ENCODE measurements at regions not wholly inside any gene's neighbourhood (a gene's known extent, or its start where the extent isn't known, plus 50 kb on each side); places are given as distances from the start of the nearest gene placed in this dataset.

GRCh38 chr9:104362912-104363472, 141.1 kb upstream of the OR13F1 start:
- ATAC-seq (no peak), DNase-seq (ENCODE audit: low read depth, low spot score) (no peak)
- H3K9me3 ChIP-seq (ENCODE audit: control insufficient read depth in 1 of 2, insufficient read depth in 1 of 2, low read depth in 1 of 2, low read length in 2 of 2), result no peaks in the 10 kb centered on the region
- no peak overlapping the region for H2AFZ ChIP-seq (ENCODE audit: low read depth, low read length, poor library complexity, severe bottlenecking)
- CTCF ChIA-PET, result no interaction called here
- H3K27me3 ChIP-seq (ENCODE audit: insufficient read depth, low read length), result 0 out of 2 replicates have a peak, but pooled peaks cover 6% of the 10 kb centered on the region
- no peaks in the 10 kb centered on the region for H3K4me1 ChIP-seq (ENCODE audit: control insufficient read depth in 1 of 2, insufficient read depth in 2 of 2, low read length in 2 of 2)
- H3K9ac ChIP-seq (ENCODE audit: low read length), result no peak overlapping the region
- no peak for TF ChIP-seq RAD21 (IDR thresholded peaks at IDR 0.05; ENCODE audit: low read depth)
- TF ChIP-seq ZNF274 (IDR thresholded peaks at IDR 0.05; ENCODE audit: low read depth, low read length), result no peak
- TF ChIP-seq CEBPB (IDR thresholded peaks at IDR 0.05; ENCODE audit: low read depth), result no peak
- no peak for TF ChIP-seq CTCF (IDR thresholded peaks at IDR 0.05 in 2 of 3, conservative IDR thresholded peaks at IDR 0.05 in 1 of 3; ENCODE audit: borderline replicate concordance in 1 of 3, insufficient read depth in 1 of 3, low read depth in 2 of 3, low read length in 2 of 3)
- no peak for TF ChIP-seq FOSL1 (IDR thresholded peaks at IDR 0.05; ENCODE audit: low read depth)
- no peak for TF ChIP-seq ATF3 (IDR thresholded peaks at IDR 0.05)
- TF ChIP-seq EZH2phosphoT487 (IDR thresholded peaks at IDR 0.05; ENCODE audit: borderline replicate concordance), result no peak
- no peak overlapping the region for H3K27ac ChIP-seq (ENCODE audit: low read depth, low read length)
- H3K79me2 ChIP-seq (ENCODE audit: insufficient read depth, low read length), result no peaks in the 10 kb centered on the region
- intact Hi-C loops (cut with micrococcal nuclease), result no loop called here
- no peaks in the 10 kb centered on the region for H4K20me1 ChIP-seq (ENCODE audit: insufficient read depth)
- RAD21 ChIA-PET (ENCODE audit: low non-redundant PET in 1 of 2, low total read pairs in 2 of 2, uncharacterized antibody in 2 of 2, unreplicated experiment in 2 of 2), result no interaction called here
- H3K4me2 ChIP-seq (ENCODE audit: low read length), result no peak overlapping the region
- POLR2A ChIA-PET, result no interaction called here
- no peak overlapping the region for H3K4me3 ChIP-seq (replicated peaks in 1 of 2; ENCODE audit: low read depth in 1 of 2, low read length in 2 of 2)
- no peaks in the 10 kb centered on the region for H3K9me2 ChIP-seq (ENCODE audit: insufficient read depth)
- no TSS peak for BruUV-seq (replicated peaks)
- no peaks in the 10 kb centered on the region for H3K36me3 ChIP-seq (ENCODE audit: control insufficient read depth in 1 of 2, insufficient read depth in 2 of 2, low read length in 2 of 2)

- RAD21 ChIA-PET (ENCODE audit: low non-redundant PET in 1 of 2, low total read pairs in 2 of 2, uncharacterized antibody in 2 of 2, unreplicated experiment in 2 of 2), result no interaction called here
These were observed 136.6 kb upstream of the OR13F1 start for GRCh38 chr9:104367507-104367906.

More at GRCh38 chr9:104367507-104367906, 136.6 kb upstream of the OR13F1 start:
- Histone ChIP-seq H3K9ac (ENCODE audit: low read length) (no peak overlapping the region), H3K4me2 (ENCODE audit: low read length) (no peak overlapping the region), H3K9me2 (ENCODE audit: insufficient read depth) (no peaks in the 10 kb centered on the region), H3K4me1 (ENCODE audit: control insufficient read depth in 1 of 2, insufficient read depth in 2 of 2, low read length in 2 of 2) (no peaks in the 10 kb centered on the region), H3K9me3 (ENCODE audit: control insufficient read depth in 1 of 2, insufficient read depth in 1 of 2, low read depth in 1 of 2, low read length in 2 of 2) (no peaks in the 10 kb centered on the region), H3K36me3 (ENCODE audit: control insufficient read depth in 1 of 2, insufficient read depth in 2 of 2, low read length in 2 of 2) (no peaks in the 10 kb centered on the region), H3K27ac (ENCODE audit: low read depth, low read length) (no peak overlapping the region), H3K4me3 (replicated peaks in 1 of 2; ENCODE audit: low read depth in 1 of 2, low read length in 2 of 2) (no peak overlapping the region), H2AFZ (ENCODE audit: low read depth, low read length, poor library complexity, severe bottlenecking) (no peak overlapping the region), H3K79me2 (ENCODE audit: insufficient read depth, low read length) (no peaks in the 10 kb centered on the region), H3K27me3 (ENCODE audit: insufficient read depth, low read length) (no peaks in the 10 kb centered on the region), H4K20me1 (ENCODE audit: insufficient read depth) (no peaks in the 10 kb centered on the region)
- BruUV-seq (replicated peaks), result no TSS peak
- TF ChIP-seq FOSL1 (IDR thresholded peaks at IDR 0.05; ENCODE audit: low read depth) (no peak), CTCF (IDR thresholded peaks at IDR 0.05 in 2 of 3, conservative IDR thresholded peaks at IDR 0.05 in 1 of 3; ENCODE audit: borderline replicate concordance in 1 of 3, insufficient read depth in 1 of 3, low read depth in 2 of 3, low read length in 2 of 3) (no peak)
- CTCF ChIA-PET, result no interaction called here
- intact Hi-C loops (cut with micrococcal nuclease), result no loop called here
- DNase-seq (ENCODE audit: low read depth, low spot score) (no peak), ATAC-seq (no peak)
- POLR2A ChIA-PET, result no interaction called here

All from HCT116 (cell line).